ENCODE measurements at regions not wholly inside any gene's neighbourhood (a gene's known extent, or its start where the extent isn't known, plus 50 kb on each side); places are given as distances from the start of the nearest gene placed in this dataset.

DNA sequence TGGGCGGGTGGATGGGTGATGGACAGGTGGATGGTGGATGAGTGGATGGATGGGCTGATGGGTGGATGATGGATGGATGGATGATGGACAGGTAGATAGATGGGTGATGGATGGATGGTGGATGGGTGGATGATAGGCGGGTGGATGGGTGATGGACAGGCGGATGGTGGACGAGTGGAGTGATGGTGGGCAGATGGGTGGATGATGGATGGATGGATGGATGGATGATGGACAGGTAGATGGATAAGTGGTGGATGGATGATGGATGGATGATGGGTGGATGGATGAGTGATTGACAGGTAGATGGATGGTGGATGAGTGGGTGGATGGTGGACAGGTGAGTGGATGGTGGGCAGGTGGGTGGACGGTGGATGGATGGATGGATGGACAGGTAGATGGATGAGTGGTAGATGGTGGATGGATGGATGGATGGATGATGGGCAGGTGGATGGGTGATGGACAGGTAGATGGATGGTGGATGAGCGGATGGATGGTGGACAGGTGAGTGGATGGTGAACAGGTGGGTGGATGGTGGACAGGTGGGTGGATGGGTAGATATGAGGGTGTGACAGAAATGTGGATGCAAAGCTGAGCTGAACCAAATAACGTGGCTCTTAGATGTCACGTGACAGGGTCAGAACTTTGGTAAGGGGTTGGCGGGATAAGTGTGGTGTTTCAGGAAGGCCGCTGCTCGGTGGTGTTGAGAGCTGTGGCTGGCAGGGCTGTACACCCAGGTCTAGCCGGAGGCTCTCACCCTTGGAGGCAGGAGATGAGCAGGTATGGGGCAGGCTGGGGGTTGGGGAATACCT, 234.3 kb upstream of the CIBAR2 start:
- DNase-seq (ENCODE audit: low read depth), result no peak

DNA sequence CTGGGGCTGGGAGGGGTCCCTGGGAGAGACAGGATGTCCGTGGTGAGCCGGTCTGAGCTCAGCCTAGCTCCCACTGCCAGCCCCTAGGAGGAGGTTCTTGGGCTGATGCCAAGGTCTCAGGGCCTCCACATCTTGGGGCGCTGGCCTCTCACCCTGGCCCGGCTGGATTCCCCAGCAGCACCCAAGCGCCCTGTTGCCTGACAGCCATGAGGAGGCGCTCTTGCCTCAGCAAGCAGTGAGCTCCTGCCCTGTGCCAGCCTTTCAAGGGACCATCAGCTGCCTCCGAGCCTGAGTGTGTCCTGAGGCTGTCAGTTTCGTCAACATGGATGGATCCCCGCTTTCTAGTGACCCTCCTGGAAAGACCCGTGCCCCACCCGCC, 234.9 kb upstream of the CIBAR2 start:
- DNase-seq (ENCODE audit: low read depth), result no peak

DNA sequence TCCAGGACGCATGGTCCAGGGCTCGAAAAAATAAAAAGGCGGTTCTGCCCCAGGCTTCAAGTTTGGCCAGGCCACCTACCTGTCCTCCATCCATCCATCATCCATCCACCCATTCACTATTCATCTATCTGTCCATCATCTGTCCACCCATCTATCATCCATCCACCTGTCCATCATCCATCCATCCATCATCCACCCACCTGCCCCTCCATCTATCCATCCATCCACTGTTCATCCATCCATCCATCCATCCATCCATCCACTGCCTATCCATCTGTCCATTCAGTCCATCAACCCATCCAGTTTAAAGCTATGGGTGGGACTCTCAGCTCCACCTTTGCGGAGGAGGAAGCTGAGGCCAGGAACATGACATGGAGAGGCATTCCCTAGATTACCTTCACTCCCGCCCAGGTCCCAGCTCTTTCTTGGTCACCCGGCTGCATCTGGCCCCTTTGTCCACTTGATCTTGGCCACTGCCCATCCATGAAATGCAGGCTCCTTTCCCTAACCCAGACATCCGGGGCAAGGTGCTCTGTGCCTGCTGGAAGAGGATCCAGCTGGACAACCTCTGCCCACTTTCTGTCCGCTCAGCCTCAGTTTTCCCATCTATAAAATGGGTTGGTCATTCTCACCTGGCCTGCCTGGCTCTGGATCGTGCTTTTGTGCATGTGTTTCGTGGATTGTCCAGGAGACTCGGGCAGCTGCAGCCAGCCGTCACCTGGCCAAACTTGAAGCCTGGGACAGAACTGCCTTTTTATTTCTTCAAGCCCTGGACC, 236.0 kb upstream of the CIBAR2 start:
- no peak for DNase-seq (ENCODE audit: low read depth)

DNA sequence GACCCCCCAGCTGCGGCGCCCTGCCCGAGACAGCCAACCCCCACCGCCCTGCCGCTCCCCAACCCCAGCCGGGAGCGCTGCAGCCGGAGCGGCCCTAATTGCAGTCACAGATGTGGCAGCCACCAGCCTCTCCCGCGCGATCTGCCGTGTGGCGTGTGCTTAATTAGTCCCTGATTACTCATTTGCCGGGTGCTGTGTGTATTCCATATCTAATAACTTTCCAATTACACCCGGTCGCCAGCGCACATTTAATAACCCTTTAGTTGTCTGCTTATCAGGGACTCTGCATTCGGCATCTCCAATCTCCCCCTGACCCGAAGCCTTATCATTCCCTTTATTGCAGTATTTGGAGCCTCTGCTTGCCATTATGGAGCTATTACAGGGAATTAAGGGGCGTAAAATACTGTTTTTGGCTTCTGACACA, 236.7 kb upstream of the CIBAR2 start:
- DNase-seq (ENCODE audit: low read depth), result no peak

DNA sequence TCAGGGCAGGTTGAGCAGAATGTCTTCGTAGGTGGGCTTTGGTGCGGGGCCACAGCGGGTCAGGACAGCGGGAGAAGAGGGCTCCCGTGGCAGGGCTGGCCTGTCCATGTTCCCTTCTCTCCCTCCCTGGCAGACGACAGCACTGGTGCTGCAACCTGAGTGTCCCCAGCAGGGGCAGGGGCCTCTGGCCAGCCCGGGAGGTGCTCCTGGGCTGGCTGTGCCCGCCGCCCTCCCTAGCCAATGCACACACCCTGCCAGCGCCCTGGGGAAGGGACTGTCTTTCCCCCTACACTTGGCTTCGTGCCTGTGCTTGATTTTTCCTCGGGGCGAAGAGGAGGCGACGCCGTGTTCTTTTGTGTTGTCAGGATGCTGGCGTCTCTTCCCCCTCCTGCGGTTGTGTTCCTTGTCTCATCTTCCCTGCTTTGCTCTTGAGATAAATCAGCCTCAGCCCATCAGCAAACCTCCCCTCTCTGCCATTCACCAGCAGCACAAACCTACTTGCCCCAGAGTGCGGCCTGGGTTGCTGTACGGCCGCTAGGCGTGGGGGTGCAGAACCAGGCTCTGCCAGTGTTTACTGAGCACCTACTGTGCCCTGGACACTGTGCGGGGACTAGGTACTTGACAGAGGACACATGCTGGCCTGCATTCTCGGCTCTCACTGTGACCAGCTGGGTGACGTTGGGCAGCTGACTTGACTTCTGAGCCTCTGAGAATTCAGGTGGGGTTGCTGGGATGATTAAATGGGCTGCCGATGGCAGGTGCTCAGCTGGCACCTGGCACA, 237.3 kb upstream of the CIBAR2 start:
- no peak for DNase-seq (ENCODE audit: low read depth)

DNA sequence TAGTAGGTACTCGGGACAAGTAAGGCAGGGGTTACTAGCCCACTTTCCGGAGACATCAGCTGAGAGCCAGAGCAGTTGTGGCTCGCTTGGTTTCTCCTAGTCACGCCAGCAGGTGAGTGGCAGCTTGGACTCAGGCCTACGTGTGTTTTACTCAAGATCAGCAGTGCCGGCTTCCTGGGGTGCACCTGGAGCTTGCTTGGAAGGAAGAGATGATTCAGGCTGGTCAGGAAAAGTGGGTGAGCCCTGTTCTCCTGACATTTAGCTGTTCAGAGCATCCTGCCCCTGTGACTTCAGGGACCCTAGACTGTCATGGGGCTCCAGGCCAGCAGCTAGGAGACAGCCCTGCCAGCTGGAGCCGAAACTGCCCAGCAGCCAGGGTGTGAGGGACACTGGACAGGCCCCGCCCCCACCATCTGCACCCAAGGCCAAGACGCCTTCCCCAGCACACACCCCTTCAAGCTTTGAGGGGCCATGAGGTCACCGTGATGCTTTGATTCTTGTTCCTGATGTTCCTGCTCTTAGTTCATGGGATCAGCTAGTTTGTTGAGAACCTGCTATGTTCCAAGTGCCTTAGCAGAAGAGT, 238.0 kb upstream of the CIBAR2 start:
- no peak for DNase-seq (ENCODE audit: low read depth)

DNA sequence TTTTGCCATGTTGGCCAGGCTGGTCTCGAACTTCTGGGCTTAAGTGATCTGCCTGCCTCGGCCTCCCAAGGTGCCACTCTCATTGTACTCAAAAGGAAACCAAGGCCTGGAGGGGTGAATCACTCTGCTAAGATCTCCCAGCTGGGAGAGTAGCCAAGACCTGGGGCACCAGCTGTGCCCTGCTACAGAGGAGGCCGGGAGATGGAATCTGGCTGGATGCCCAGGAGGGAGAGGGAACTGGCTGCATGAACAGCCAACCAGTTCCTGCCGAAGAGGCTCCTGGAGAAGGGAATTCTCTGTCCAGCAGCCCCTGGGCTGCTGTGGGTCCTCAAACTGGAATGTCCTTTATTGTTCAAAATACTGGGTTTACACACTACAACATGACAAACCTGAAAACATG, 238.7 kb upstream of the CIBAR2 start:
- DNase-seq (ENCODE audit: low read depth), result no peak

DNA sequence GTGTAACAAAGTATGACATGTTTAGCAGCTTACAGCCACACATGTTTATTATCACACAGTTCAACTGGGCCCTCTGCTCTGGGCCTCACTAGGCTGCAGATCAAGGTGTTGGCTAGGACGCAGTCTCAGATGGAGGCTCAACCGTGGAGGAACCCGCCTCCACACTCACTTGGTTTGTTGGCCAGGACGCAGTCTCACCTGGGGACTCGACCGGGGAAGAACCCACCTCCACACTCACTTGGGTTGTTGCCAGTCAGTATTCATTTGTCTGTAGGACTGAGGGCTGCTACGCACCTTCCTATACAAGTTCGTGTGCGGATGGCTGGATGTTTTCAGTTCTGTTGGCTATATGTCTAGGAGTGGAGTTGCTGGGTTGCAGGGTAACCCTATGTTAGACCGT, 240.7 kb upstream of the CIBAR2 start:
- no peak for DNase-seq (ENCODE audit: low read depth)

DNA sequence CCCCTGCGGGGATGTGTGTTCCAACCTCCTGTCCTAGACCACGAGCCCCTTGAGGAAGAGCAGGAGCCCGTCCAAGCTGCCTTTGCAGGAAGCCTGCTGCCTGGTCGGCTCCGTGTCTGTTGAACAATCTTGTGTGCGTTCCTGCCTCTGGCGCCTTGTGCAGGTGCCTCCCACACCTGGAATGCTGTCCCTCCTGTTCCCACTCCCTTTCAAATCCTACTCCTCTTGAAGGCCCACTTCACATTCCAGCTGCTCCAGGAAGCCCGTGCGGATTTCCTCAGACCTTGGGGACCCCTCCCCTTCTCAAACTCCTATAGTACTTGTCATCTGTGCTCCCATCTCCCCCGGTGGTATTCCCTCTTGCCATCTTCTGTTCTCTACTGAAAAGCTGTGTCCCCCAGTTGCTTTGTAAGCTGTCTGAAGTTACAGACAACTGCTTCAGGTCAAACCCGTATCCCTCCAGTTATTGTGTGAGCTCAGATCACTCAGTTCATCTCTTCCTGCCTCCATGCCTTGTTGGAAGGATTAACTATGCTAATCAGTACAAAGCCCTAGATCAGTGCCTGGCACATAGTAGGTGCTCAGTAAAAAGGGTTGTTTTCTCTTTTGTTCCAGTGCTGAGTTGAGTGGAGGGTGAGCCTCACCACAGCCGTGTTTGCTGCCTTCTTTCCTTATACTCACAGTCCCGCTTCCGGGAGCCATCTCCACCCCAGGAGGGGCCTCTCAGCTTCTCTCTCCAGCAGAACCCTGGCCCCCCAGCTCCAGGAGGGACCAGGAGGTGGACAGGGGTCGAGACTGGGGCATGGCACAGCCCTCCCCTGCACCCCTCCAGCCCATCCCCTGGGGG, 241.8 kb upstream of the CIBAR2 start:
- no peak for DNase-seq (ENCODE audit: low read depth)

DNA sequence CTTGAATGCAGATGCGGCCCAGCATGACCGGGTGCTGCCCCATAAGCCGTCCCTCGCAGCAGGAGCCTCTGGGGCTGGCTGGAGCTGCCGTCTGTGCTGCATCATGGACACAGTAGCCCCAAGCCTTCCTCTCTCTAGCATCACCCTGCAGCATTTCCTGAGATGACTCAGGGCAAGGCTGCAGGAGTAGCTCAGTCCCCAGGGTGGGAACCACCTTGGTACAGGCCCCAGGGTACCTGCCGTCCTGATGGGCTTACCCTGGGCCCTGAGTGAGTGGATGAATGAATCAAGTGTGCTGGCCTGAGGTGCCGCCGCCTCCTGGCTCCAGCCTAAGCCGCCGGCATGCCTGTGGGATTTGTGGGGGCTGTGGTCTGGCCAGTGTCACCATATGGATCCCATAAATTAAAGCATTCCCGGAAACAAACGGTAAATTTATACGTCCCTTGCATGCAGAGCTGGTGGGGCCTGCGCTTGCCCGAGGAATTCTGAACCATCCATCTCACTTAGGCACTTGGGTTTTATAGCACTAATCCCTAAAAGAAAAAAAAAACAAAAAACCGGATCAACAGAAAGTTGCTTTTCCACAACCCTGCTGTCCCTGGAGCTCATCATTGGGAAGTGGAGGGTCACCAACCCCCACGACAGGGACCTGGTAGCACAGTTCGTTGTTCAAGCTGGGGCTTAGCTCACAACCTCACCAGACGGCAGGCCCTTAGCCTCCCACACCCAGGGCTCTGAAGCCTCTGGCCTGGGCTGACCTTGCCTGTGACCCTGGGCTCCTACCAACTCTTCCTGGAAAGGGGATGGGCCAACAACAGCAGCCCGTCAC, 242.6 kb upstream of the CIBAR2 start:
- DNase-seq (ENCODE audit: low read depth), result no peak

DNA sequence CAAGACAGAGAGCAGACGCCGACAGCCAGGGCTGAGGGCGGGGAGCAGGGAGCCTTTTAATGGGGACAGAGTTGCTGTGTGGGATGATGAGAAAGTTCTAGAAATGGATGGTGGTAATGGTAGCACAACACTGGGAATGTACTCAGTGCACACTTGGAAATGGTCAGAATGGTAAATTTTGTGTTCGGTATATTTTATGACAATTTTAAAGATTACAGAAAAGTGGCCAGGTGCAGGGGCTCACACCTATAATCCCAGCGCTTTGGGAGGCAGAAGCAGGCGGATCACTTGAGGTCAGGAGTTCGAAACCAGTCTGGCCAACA, 243.2 kb upstream of the CIBAR2 start:
- no peak for DNase-seq (ENCODE audit: low read depth)

DNA sequence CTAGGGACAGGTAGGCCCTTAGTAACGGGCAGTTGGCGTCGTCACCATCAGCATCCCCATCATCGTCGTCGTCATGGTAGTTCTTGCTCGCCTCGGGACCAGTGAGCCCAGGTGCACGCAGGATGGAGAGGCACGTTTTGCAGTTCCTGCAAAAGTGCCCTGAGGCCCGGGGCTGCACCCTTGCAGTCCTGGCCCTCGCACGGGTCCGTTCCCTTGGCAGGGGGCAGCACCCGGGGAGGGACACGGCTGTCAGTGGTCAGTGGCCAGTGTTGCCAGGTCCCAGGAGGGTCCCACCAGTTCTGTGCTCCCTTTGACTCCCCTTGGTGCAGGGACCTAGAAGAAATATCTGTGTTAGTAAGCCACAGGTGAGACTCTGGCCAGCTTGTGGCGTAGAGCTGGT, 243.9 kb upstream of the CIBAR2 start:
- DNase-seq (ENCODE audit: low read depth), result no peak

DNA sequence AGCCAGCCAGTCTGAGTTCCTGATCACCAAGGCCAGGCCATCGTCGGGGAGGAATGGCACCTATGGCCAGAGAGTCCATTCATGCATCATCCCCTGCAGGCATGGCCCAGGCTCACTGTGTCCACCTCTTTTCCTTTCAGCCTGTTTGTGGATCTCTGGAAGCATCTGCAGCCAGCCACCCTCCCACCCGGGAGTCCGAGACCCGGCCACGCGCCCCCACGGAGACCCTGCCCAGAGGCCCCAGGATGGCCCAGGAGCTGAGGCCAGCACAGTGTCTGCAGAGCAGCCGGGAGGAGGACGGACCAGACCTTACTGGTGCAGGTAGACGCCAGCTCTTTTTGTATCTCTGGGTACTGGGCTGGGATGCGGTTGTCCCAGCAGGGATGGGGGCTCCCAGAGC, 245.1 kb upstream of the CIBAR2 start:
- no peak for DNase-seq (ENCODE audit: low read depth)

DNA sequence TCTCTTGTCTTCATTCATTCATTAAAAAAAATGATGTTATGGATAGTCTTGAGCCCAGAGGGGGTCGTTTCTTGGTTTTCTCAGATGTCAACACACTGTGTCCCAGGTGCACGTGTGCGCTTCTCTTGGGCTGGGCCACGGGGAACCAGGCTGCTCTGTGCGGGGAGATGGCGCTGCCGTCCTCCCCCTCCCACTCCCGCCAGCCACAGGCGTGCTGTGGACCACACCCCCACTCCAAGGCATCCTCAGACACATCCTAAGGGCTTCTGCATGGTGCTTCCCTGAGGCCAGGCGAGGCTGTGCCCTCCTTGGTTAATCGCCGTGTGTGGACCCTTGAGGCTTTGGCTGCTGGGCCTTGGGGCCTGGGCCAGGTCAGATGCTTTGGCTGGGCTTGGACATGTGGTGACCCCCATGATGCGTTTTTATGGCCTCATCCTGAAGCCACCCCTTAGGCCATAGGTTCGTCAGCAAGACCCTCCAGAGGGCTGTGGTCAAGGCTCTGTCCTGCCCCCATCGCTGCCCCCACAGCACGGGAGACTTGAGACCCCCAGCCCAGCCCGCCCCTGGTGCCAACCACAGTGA, 245.7 kb upstream of the CIBAR2 start:
- no peak for DNase-seq (ENCODE audit: low read depth)

DNA sequence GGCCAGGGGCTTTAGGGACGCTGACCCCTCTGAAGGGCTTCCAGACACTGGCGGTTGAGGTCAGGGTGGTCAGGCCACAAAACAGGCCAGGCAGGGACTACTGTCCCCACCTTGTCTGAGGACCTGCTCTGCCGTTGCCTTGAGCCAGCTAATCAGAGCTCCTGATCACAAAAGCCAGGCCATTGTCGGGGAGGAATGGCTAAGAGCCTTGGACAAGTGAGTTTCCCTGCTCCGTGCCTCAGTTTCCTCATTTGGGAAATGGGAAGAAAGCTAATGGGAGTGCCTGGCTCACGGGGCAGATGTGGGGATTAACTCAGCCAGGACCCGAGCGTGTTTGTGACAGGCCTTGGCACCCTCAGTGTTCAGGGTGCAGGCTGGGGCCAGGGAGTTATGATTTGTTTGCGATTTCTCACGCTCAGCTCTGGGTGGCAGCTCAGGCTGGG, 246.5 kb upstream of the CIBAR2 start:
- no peak for DNase-seq (ENCODE audit: low read depth)

DNA sequence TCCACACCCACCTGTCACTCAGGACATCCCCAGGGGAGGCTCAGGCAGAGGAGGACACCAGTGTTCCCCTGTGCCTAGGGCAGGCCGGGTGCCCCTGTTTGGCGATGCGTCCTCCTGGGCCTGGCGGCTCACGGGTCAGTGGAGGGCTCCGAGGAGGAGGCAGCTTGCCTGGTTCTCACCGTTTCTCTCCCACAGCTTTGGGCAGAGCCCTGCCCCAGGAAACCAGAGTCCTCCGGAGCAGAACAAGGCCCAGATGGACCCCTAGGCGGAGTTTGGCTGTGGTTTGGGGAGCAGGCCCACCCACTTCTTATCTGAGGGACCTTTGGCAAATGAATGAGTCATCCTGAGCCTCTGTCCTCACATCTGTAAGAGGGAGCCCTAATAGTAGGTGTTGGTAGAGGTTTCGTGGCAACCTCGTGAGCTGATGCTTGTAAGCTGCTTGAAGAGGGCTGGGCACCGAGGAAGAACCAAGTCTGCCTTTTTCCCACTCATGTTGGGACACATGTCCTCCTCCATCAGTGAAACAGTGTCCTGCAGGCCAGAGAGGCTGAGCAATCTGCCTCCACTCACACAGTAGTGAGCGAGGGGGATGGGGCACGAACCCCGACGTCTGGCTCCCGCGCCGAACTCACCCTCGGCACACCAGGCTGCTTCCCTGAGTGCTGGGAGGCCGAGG, 247.0 kb upstream of the CIBAR2 start:
- no peak for DNase-seq (ENCODE audit: low read depth)

DNA sequence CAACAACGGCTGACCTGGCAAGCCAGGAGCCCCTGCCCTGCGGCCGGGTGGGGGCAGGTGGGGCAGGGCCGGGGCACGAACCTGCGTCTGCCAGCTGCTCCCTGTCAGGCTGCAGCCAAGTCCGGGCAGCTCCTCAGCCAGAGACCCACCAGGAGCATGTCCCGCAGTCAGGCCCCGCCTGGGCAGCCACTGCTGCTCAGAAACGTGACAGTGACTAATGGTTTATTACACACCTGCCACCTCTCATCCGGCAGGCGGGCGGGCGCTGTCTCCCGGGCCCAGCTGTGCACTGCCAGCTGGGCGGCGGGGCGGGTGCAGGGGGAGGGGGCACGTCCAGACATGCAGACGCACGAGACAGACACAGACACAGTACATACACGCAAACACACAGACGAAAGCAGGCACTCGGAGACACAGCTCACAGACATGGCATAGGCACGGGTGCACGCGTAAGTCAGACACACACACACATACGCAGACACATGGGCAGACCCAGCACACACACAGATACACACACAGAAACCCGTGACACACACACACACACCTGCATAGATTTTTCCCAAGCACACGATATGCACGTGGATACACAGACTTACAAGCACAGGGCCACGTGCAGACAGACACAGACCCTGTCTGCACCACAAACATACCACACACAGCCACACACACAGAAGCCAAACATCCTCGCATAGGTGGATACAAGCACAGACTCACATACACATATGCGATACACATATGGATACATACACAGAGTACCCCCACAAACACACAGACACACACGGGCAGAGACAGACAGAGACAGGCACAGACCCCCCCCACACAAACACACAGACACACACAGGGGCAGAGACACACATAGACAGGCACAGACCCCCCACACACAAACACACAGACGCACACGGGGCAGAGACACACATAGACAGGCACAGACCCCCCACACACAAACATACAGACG, 248.3 kb upstream of the CIBAR2 start:
- no peak for DNase-seq (ENCODE audit: low read depth)

DNA sequence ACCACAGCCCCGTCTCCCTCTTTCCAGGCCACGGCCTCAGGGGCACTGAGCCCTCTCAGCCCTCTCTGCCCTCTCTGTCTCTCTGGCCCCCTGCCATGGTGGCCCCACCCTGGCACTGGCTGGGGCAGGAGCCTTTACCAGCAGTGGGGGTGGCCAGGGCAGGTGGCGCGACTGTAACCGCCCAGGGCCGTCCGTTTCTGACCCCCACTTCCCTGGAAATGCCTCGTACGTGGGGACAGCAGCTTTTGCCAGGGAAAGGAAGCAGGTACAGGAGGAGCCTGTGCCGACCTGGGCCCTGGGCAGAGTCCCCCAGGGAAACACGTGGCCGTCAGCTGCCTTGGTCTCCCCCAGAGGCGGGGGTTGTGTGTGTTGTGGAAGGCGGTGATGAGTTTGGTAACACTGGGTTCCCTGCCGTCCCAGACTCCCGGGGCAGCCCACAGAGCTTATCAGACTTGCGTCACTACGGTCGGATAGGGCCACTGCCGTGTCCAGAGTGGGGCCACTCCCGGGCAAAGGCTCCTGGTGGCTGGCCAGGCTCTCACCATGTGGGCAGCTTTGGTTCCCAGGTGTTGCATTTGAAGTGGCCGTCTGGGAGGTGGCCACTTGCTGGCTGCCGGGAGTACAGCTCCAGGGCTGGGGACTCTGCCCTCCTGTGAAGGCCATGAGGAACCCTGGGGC, 249.3 kb upstream of the CIBAR2 start:
- no peak for DNase-seq (ENCODE audit: low read depth)
